NCI-H526 treated with DMSO at 0.1 percent for 48 hours (cell line): ENCODE measurements at regions not wholly inside any gene's neighbourhood (a gene's known extent, or its start where the extent isn't known, plus 50 kb on each side); places are given as distances from the start of the nearest gene placed in this dataset.
"Not testable (repeated sequence)": the region's sequence is repeated elsewhere in the genome, so short reads cannot be mapped to it uniquely, and the experiment has no call there.

ENCODE experiments used
- DNase-seq: peaks from one replicate; lab custom pipeline; 2025; lab: John Stamatoyannopoulos, UW

DNA sequence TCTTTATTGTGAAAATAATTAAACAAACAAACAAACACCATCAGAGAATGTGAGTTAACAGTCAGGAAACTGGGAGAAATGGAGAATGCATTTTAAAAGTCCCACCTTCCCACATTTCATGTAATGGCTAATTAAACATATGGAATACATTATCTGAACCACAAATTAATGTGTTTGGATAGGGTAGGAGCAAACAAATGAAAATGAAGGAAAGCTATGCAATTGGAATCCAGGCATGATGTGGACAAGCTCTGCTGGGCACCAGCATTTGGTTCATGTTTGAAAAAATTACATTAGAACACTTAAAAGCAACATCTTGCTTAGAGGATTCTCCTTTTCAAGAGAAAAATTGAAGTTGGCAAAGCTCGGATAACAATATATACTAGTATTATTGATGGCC lies 628.1 kb downstream of the LMO4 start:
- no peak for DNase-seq

DNA sequence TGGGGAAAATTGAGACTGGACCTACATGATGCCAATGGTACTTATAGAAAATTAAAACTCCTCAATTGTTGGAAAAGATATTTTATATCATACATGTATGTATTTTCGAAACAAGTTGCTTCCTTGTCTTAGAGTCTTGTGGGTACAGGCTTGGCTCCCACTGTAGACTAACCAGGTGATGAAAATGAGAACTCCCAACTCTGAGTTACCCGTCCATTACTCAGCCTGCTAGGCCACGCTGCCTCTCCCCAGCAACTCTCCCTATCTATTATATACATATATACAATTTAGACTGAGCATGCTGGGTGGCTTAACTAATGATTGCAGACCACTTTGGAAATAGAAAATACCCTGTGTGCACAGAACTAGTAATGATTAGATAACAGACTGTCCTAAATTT lies 628.7 kb downstream of the LMO4 start:
- DNase-seq: no peak

DNA sequence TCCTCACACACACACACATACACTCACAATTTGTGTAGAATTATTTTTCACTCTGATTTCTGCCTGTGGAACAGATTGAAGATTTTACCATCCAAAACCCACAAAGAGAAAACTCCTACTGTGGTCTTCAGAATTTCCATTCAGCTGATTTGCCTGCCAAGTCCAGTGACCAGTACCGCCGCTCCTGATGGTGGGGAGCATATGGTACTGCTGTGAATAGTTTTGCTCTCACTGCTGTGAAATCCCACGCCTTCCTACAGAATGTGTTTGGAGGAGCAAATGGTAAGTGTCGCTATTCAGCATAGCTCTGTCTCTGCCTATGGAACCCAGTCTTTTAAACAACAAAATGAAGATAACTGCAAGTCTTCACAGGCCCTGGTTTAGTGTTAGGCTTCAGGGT lies 629.5 kb downstream of the LMO4 start:
- no peak for DNase-seq

DNA sequence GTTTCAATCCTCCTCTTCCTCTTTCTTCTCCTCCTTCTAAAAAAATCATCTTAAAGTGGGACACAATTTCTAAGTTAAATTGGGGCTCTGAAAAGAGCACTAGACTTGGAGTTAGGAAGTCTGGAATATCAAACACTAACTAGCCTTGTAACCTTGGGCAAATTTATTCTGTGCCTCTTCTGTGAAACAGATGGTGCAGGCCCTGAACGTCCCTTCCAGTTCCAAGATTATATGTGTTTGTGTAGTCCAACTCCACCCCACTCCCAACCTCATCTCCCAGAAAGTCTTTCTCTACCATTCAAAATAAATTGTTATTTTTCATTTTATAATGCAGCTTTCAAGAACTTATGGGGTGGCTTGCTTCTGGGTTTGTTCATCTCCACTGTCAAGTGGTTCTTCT lies 630.0 kb downstream of the LMO4 start:
- DNase-seq: no peak

DNA sequence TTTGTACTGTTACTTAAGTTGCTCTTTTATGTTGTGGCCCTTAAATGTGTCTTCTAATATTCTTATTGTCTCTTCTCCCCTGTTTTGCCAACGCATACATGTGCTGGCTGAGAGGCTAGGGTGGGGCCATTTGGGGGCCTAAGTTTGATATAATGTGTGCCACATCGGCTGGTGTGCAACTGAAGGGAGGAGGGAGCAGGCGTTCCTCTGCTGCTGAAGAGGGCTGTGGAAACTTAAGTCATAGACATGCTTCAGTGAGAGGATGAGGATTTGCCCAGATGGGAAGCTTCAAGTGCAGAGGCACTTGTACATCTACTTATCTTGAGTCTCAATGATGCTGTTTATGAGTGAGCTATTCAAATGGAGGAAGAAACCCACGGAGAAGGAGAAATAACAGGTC lies 630.6 kb downstream of the LMO4 start:
- DNase-seq: no peak

DNA sequence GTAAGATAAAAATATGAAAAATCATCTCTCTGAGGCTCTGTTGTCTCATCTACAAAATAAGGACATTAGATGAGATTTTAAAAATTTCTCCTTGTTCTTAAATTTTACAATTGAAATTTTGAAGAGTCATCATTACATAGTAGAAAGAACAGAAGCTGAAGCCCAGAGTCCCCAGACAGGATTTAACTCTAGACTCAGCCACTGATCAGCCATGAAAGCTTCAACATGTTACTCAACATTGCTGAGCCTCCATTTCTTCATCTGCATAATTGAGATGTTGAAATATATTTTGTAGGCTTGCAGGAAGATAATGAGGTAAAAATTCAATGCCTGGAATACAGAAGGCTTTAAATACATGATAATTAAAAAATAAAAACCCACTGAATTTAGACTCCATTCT lies 633.3 kb downstream of the LMO4 start:
- DNase-seq: no peak

DNA sequence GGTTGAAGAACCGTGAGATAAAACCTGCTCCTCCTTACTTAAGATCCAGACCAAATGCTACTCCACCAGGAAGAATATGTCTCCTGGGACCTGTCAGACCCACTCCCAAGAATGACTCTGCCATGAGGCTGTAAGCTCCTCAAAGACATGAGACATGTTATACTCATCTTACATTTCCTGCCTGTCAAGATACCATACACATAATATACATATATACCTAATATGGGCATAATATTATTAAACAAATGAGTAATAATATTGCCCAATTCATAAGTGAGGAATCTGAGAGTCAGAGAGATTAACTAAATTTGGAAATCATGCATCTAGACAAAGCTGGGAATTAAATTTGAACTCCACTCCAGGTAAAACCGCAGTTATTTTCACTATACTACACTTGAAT lies 634.9 kb downstream of the LMO4 start:
- DNase-seq: no peak

DNA sequence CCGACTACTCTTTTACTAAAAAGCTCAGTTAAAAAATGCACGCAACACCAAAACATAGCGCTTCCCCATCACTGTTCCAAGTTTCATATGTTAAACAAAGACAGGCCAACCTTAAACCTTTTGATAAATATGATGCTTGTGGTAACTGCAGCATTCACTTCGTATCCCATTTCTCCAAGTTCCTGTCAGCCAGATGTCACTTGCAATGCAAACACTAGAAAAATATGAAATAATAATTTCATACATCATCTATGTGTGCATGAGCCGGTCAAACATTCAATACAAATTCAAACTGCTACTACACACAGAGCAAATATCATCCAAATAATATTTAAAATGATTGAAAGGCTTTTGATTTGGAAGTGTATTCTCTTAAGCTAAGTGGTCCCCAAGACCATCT lies 636.5 kb downstream of the LMO4 start:
- DNase-seq: no peak

DNA sequence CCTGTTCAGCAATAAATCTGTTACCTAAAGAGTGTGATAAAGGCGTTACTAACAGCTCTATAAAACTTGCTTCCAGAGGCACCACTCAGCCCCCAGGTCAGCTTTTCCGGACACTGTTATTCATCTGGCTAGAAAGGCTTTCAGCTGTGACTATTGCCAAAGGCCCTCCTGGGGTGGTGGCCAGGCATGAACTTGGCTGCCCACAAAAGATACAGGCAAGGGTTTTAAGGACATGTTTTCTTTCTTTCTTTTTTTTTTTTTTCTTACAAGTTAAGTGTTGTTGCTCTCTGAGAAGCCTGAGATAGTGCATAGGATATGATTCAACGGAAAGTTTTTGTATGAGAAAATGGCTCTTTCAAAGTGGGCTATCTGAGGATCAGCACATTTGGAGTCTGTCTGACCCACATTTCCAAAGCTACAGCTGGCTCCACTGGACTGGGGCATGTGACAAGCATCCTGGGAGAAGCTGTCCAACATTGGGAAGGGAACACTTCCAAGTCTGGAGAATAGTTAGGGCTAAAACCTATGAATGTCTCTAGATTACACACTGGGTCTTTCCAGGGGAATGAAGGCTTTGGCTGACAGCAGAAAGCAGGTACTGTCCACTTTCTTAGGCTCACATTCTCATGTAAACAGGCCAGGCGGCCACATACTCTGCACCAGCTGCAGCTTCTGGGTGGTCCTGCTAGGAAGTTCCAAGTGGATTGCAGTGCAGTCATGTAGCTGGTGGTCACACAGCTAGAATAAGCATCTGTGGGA lies 639.7 kb downstream of the LMO4 start:
- DNase-seq: no peak

DNA sequence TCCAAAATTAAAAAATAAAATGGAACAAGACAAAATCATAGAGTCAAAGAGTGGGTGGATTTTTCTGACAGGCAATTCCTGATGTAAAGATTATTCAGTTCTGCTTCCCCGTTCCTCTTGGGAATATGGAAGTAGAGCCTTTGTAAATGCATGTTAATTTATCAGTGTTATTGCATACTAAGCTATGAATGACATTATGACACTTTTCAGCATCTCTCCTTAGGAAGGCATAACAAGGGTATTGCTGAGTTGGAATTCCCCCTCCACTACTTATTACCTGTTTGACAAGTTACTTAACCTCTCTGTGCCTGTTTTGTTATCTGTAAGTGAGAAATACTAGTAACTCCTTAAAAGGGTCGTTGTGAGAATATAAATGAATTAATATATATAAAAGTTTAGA lies 640.4 kb downstream of the LMO4 start:
- no peak for DNase-seq

DNA sequence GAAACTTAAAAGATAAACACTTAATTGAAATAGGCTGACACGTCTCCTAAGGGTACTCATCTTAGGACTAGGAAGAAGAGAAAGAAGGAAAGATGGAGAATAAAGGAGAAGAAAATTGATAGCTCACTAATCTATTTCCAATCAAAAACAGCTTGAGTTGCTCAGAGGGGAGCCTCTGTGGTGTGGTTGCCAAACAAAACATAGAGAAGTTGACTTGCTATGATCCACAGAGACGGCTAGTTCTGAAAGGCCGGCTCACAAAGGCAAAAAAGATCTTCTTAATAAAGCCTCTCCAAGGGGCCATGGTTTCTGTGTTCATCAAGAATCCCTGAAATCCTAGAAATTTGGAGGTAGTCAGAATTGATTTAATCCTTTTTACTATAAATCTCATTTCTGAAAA lies 644.1 kb downstream of the LMO4 start:
- DNase-seq: no peak

DNA sequence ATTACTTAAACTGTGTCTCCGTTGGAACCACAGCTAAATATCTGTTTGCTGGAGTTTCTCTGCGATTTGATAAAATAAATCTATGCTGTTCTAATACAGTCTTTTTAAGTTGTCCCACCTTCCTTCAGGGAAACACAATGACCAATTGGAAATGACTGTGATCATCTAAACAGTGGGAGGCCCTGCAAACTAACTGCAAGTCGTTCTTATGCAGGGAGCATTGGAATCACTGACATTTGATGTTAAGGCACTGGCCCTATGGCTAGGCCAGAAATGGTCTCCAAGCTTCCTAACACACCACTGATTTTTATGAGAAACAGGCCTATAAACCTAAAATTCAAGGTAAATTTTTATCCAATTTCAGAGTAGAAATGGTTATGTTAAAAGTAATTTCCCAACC lies 645.2 kb downstream of the LMO4 start:
- no peak for DNase-seq

DNA sequence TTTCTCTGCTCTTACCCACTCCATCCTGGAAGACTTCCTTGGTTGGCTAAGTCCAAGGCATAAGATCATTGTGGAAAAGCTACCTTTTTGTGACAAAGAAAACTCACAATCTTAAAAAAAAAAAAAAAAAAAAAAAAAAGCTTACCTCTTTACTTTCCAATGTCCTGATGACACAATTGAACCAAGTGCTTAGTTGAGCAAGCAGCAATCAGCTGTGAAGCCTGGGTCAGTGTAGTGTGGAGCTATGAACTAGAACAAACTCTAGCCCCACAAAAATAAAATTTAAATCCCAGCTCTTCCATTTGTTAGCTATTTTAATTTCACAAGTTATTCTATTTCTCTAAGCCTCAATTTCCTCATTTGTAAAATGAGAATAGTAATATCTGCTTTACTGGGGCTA lies 647.6 kb downstream of the LMO4 start:
- DNase-seq: no peak

DNA sequence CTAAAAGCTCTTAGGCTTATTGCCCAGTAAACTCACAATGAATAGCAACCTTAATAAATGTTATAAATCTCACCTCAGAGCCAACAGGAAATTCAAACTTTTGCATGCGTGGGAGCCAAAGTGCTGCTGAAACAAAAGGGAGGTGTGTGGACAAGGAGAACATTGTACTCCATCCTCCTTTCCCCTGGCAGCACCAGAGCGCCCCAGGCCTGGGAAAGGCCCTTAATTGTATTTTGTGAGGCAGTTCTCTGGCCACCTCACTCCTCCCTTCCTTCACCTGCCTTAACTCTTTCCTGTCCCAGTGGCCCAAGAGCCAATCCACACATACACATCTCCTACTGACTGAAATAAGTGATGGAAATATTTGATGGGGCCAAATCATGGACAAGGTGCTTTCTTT lies 648.5 kb downstream of the LMO4 start:
- no peak for DNase-seq

DNA sequence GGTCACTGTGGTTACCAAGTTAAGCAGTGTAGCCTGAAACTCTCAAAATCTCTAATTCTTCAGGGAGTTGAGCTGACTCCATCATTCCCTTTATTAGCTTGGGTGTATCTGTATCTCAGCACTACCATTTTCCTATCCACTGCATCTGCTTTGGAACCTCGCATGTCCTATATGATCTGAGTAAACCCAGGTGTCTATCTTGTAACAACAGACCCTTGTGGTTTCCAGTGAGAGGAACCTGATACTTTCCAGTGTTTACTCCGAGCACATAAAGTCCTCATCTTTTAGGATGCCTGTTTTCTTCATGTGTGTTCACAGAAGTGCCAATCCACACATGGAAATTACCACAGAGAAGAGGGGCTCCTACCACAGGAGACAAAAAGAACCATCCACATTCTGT lies 650.4 kb downstream of the LMO4 start:
- peak; percentile 13 for DNase-seq

DNA sequence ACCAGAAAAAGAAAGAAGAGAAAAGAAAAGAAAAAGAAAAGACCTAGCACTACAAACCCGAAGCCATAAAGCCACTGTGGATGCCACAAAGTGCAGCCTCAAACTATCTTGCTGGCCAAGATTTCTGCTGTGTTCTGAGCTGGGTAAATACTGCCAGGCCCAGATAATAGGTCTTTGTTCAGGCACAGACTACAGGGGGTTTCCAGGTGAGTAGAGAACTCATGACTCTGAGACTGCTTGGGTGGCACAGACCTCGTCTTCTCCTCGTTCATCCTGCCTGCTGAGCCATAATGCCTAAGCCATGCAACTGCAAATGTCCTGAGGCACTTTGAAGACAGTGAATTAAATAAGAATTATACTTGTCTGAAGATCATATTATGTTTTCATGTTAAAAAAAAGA lies 651.8 kb downstream of the LMO4 start:
- no peak for DNase-seq

DNA sequence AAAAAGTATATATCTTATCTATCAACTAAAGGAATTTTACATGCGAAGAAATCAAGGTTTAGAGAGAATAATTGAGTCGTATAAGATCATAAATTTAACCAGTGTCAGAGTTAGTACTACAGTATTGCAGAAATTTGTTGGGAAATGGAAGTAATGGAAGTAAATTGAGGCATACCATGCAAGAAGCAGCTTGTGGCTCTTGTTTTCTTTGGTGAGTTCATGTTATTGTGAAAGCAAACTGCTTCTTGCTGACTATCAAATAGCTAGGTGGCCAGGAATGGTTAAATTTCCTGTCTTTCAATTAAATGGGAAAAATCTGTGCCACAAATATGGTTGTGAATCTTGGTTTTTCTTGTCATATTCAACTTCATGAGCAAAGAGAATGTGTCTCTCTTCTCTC lies 652.7 kb downstream of the LMO4 start:
- DNase-seq: no peak

DNA sequence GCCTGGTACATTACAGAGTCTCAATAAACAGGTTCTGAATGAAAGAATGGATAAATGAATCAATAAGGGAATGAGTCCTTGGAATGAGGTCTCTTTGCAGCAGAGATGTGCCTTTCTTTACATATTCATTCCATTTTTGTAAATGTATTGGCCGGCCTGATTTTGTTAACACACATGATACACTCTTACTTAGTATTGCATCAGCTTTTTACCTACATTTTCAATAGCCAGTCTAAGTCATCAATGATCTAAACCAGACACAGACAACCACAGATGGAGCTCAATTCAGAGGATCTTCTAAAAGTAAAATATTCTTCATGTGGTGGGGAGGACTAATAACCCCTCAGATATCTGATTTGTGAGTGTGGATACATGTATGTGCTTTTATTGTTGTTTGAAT lies 653.1 kb downstream of the LMO4 start:
- DNase-seq: no peak

DNA sequence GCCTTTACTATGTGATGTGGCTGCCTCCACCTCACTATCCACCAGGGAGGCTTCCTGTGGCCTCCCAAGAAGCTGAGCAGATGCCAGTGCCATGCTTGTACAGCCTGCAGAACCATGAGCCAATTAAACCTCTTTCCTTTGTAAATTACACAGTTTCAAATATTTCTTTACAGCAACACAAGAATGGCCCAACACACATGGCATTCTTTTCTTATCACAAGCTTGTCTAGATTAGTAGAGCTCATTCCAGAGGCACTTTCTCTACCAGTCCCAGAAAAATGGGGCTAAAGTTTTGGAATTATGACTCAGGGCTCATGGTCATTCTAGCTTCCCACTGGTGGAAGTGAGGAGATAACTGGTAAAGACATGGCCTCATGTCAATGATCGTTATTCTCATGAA lies 655.2 kb downstream of the LMO4 start:
- DNase-seq: no peak

DNA sequence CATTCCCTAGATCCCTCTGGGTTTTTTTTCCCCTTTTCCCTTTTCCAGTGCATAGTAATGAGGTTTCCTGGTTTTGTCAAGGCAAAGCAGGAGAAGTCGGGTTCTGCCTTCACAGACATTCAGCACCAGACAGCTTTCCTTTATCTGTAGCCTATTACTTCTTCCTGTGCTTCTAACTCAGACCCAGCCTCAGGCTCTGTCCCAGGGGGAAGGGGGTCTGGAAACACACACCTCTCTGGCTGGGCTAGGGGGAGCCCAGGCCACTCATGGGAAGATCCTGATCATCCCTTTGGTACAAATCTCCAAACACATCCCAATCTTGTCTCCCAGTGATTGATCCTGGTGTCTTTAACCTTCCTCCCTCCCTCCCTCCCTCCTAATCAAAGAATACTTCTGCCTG lies 656.4 kb downstream of the LMO4 start:
- DNase-seq: no peak

DNA sequence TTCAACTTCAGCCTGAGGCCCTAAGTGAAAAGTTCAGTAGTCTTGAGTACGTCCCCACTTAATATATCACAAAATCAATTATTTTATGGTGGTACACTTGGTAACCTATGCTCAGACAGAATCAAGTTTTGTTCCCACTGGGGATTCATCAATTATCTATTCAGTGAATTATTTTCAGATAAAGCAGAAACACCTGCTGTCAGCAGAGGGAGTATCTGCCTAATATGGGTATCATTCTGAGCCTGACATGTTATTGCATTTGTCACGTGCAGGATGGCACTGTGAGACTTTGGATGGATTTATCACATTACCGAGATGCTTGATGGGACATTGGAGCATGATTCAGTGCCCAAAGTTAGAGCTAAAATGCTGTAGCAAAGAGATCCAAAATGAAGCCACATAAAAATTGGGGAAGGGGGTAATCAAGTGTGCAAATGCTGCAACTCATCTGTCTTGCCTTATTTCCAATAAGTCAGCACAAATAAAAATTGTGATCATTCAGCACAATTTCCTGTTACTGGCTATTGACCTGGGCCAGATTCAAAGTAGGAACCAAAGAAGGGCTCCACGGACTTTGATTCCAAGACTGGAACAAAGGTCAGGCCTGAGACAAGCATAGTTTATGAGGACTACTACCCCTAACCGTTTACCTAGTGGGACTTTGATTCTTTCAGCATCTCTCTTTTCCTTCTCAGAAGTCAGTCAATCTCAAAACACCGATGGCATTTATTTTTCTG lies 657.6 kb downstream of the LMO4 start:
- DNase-seq: no peak

DNA sequence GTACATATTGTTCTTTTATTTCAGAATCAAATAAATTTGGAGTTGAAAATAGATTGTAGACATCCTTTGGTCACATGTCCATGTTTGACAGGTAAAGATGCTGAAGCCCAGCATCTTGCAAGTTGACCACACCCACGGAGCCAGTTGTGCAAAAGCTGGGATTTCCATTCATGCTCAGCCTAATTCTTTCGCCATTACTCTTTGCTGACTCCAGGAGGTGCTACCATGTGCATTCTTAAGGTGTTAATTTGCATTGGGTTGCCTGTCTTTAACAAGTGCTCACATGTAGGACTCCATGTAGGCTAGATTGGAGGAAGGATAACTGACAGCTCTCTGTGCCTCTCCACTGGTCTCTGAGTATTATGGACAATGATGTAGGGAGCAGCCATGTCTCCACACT lies 660.7 kb downstream of the LMO4 start:
- DNase-seq: no peak

DNA sequence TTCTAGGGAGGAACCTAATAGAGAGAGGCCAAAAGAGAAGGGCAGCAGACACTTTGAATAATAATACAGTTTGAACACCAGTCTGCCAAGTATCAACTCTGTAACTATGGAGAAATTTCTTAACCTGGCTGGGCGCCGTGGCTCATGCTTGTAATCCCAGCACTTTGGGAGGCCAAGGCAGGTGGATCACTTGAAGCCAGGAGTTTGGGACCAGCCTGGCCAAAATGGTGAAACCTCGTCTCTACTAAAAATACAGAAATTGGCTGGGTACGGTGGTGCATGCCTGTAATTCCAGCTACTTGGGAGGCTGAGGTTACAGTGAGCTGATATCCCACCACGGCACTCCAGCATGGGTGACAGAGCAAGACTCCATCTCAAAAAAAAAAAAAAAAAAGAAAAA lies 663.9 kb downstream of the LMO4 start:
- DNase-seq: not testable (repeated sequence)

DNA sequence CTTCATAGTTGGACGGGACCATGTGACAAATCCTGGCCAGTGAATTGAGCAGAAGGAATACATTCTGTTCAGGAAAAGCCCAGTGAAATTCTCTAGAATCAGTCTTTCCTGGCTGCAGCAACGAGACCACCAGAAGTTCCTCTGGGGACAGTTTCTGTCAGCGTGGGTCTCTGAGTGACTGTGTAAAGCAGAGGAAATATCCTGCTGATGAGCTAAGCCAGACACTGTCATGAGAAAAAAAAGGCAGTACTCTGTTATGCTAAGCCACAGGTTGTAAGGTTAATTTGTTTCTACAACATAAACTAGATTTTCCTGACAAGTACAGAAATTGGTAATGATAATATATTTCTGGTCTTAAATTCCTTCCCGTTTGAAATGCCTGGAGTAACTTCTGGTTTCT lies 664.4 kb downstream of the LMO4 start:
- no peak for DNase-seq
